Ascending aorta (tissue), 2 donors: ENCODE measurements at regions not wholly inside any gene's neighbourhood (a gene's known extent, or its start where the extent isn't known, plus 50 kb on each side); places are given as distances from the start of the nearest gene placed in this dataset.

Experiments used
- DNase-seq, 2 donors: peaks; one replicate each; pipeline ENCODE4 v3.0.0-alpha.2; 2019; ENCODE audit warnings: low spot score in 2 of 2
- H3K27ac ChIP-seq, 2 donors: fragments of 200-600 bp; sonication (generic); one replicate each; pipeline ENCODE4 v1.5.1; 2016 to 2017; ENCODE audit warnings: mild to moderate bottlenecking in 1 of 2
- H3K27me3 ChIP-seq: fragments of 200-600 bp; sonication (generic); one replicate; pipeline ENCODE4 v1.5.1; 2017
- H3K36me3 ChIP-seq, 2 donors: fragments of 200-600 bp; sonication (generic); one replicate each; pipeline ENCODE4 v1.5.1; 2016
- H3K4me1 ChIP-seq, 2 donors: fragments of 200-600 bp; sonication (generic); one replicate each; pipeline ENCODE4 v1.5.1; 2016 to 2017; ENCODE audit warnings: mild to moderate bottlenecking in 1 of 2
- H3K4me3 ChIP-seq, 2 donors: fragments of 200-600 bp; sonication (generic); one replicate each; pipeline ENCODE4 v1.5.1; 2016 to 2017; ENCODE audit warnings: mild to moderate bottlenecking in 1 of 2
- H3K9me3 ChIP-seq, 2 donors: fragments of 200-600 bp; sonication (generic); one replicate each; pipeline ENCODE4 v1.5.1; 2016
- intact Hi-C: fragments of 100-400 bp; cut with DNase I; formaldehyde crosslinking; loops from one replicate; pipeline ENCODE4 v1.15.1; 2023
- TF ChIP-seq, protein P1 (sequence below), 3 experiments: fragments of 200-600 bp in 2 of 3; fragments of 450-650 bp in 1 of 3; sonication (generic) in 2 of 3; IDR thresholded peaks; one replicate each; pipeline ENCODE4 v1.5.1; 2016 to 2019; ENCODE audit warnings: antibody characterized with exemption in 3 of 3, mild to moderate bottlenecking in 1 of 3, moderate library complexity in 1 of 3

DNA sequence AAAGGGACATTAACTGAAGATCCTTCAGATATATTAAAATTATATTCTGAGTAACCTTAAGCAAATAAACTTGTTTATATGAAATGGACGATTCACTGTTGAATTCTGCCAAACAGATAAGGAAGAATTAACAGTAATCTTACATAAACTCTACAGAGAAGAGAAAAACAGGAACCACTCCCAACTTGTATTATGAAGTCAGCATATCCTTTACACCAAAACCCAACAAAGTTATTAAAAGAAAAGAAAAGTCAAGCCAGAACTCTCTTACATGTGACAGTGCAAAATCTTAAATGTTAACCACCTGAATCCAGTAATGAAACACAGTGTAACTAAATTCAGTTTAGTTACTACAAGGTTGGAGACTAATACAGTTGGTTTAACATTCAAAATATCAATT is 185.8 kb downstream of the DEPDC1B start:
- H3K36me3 ChIP-seq, result no peaks in the 10 kb centered on the region
- intact Hi-C loops, result no loop called here
- TF ChIP-seq, protein P1, sequence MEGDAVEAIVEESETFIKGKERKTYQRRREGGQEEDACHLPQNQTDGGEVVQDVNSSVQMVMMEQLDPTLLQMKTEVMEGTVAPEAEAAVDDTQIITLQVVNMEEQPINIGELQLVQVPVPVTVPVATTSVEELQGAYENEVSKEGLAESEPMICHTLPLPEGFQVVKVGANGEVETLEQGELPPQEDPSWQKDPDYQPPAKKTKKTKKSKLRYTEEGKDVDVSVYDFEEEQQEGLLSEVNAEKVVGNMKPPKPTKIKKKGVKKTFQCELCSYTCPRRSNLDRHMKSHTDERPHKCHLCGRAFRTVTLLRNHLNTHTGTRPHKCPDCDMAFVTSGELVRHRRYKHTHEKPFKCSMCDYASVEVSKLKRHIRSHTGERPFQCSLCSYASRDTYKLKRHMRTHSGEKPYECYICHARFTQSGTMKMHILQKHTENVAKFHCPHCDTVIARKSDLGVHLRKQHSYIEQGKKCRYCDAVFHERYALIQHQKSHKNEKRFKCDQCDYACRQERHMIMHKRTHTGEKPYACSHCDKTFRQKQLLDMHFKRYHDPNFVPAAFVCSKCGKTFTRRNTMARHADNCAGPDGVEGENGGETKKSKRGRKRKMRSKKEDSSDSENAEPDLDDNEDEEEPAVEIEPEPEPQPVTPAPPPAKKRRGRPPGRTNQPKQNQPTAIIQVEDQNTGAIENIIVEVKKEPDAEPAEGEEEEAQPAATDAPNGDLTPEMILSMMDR (IDR thresholded peaks at IDR 0.05), result no peak
- no peak for DNase-seq
- peaks cover 4 to 10% of the 10 kb centered on the region in 2 donors for H3K4me1 ChIP-seq
- H3K9me3 ChIP-seq, result no peaks in the 10 kb centered on the region
- no peak overlapping the region for H3K4me3 ChIP-seq
- H3K27ac ChIP-seq, result no peak overlapping the region
- no peaks in the 10 kb centered on the region for H3K27me3 ChIP-seq

- Histone ChIP-seq H3K36me3 (no peaks in the 10 kb centered on the region), H3K9me3 (no peaks in the 10 kb centered on the region), H3K27me3 (no peaks in the 10 kb centered on the region), H3K27ac (no peak overlapping the region), H3K4me3 (no peak overlapping the region), H3K4me1 (no peaks in the 10 kb centered on the region)
- intact Hi-C loops, result no loop called here
- no peak for DNase-seq
- TF ChIP-seq, protein P1 (IDR thresholded peaks at IDR 0.05), result no peak
Observed at GRCh38 chr5:60512117-60512516, 187.8 kb downstream of the DEPDC1B start.

GRCh38 chr5:60510663-60511062 is 189.3 kb downstream of the DEPDC1B start:
- no peaks in the 10 kb centered on the region for H3K9me3 ChIP-seq
- H3K27ac ChIP-seq, result no peak overlapping the region
- DNase-seq, result no peak
- no peak overlapping the region for H3K4me3 ChIP-seq
- no peaks in the 10 kb centered on the region for H3K27me3 ChIP-seq
- no peaks in the 10 kb centered on the region for H3K4me1 ChIP-seq
- TF ChIP-seq, protein P1 (IDR thresholded peaks at IDR 0.05), result no peak
- intact Hi-C loops, result no loop called here
- H3K36me3 ChIP-seq, result no peaks in the 10 kb centered on the region

DNA sequence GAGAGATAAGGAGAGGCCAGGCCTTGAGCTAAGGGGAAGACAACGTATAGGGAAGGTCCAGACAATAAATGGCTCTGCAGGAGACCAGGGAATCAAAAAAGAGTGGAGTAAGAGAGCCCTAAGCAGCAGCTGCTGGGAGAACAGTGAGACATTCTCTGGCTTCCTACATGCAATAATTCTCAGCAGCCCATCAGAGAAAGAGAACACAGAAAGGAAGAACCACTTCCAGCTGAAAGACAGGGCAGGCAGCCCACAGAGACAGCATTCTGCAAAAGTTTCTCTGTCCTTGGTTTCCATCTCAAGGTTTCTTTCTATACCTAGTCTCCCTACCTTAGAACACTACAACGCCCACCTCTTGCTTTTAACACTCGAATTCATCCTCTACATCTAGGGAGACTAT is 189.9 kb downstream of the DEPDC1B start:
- Histone ChIP-seq H3K27ac (peak overlapping the region in 1 of 2 donors; percentile 9), H3K4me1 (no peaks in the 10 kb centered on the region), H3K9me3 (no peaks in the 10 kb centered on the region), H3K36me3 (no peaks in the 10 kb centered on the region), H3K27me3 (no peaks in the 10 kb centered on the region), H3K4me3 (no peak overlapping the region)
- intact Hi-C loops, result no loop called here
- TF ChIP-seq, protein P1 (IDR thresholded peaks at IDR 0.05), result no peak
- no peak for DNase-seq

DNA sequence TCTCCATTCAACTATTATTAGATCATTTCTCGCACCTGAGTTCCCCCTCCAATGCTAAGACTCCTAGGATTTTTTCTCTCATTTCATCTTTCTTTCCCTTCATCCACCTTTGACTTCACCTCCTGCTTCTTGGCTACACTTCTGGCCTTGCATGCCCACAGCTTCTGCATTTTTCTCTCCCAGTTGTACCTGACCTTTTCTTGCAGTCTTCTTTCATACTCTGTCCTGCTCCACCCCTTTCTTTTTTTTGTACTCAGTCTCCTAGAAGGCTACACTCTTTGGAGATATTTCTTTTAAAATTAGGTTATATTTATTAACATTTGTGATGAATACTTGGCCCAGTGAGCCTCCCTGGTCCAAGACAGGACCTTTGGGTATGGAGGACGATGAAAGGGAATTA is 190.4 kb downstream of the DEPDC1B start:
- TF ChIP-seq, protein P1 (IDR thresholded peaks at IDR 0.05), result no peak
- Histone ChIP-seq H3K27me3 (no peaks in the 10 kb centered on the region), H3K9me3 (no peaks in the 10 kb centered on the region), H3K27ac (no peak overlapping the region), H3K4me3 (no peak overlapping the region), H3K4me1 (no peaks in the 10 kb centered on the region), H3K36me3 (no peaks in the 10 kb centered on the region)
- no peak for DNase-seq
- intact Hi-C loops, result no loop called here

GRCh38 chr5:60507687-60508086 is 192.3 kb downstream of the DEPDC1B start:
- no peaks in the 10 kb centered on the region for H3K27me3 ChIP-seq
- H3K27ac ChIP-seq, result peak overlapping the region; percentile 71 to 80
- no peaks in the 10 kb centered on the region for H3K4me1 ChIP-seq
- no peak for DNase-seq
- no peaks in the 10 kb centered on the region for H3K9me3 ChIP-seq
- no peaks in the 10 kb centered on the region for H3K36me3 ChIP-seq
- TF ChIP-seq, protein P1 (IDR thresholded peaks at IDR 0.05), result no peak
- intact Hi-C loops, result loop anchor here (1.0 kb wide), 1 partner anchor 34 kb away; no protein-coding TSS in a partner anchor
- no peak overlapping the region for H3K4me3 ChIP-seq
